ENCODE measurements at regions not wholly inside any gene's neighbourhood (a gene's known extent, or its start where the extent isn't known, plus 50 kb on each side); places are given as distances from the start of the nearest gene placed in this dataset.
"Not testable (repeated sequence)": the region's sequence is repeated elsewhere in the genome, so short reads cannot be mapped to it uniquely, and the experiment has no call there.

GRCh38 chrX:122219735-122220134 is 964.3 kb upstream of the GRIA3 start (continued):
- no peak for TF ChIP-seq ELK4 (IDR thresholded peaks at IDR 0.05; ENCODE audit: borderline replicate concordance, low read depth, low read length)
- TF ChIP-seq ZNF280C (tag by site-specific recombination; IDR thresholded peaks at IDR 0.05): no peak
- TF ChIP-seq ZBTB6 (tag by site-specific recombination; IDR thresholded peaks at IDR 0.05): no peak
- TF ChIP-seq ATF2 (tag by site-specific recombination; IDR thresholded peaks at IDR 0.05; ENCODE audit: low read depth): no peak
- no peak for TF ChIP-seq ZNF26 (tag by site-specific recombination; IDR thresholded peaks at IDR 0.05)
- TF ChIP-seq ZNF473 (tag by site-specific recombination; IDR thresholded peaks at IDR 0.05): no peak
- no peak for TF ChIP-seq ZNF354C (tag by site-specific recombination; IDR thresholded peaks at IDR 0.05; ENCODE audit: borderline replicate concordance, low read depth)
- TF ChIP-seq GLI2 (tag by site-specific recombination; IDR thresholded peaks at IDR 0.05; ENCODE audit: borderline replicate concordance, low read depth): no peak

- Histone ChIP-seq H3K27ac (ENCODE audit: extremely low read depth, low read depth, low read length) (no peak overlapping the region), H3K9me3 (ENCODE audit: control insufficient read depth, insufficient read depth, low read depth, low read length) (no peaks in the 10 kb centered on the region), H3K4me1 (ENCODE audit: control insufficient read depth, insufficient read depth, low read length) (no peaks in the 10 kb centered on the region), H3K4me3 (ENCODE audit: low read depth, low read length) (no peak overlapping the region), H3K36me3 (ENCODE audit: control insufficient read depth in 2 of 2, insufficient read depth in 1 of 2, low read length in 2 of 2) (no peaks in the 10 kb centered on the region)
- TF ChIP-seq TRIM28 (IDR thresholded peaks at IDR 0.05; ENCODE audit: borderline replicate concordance, low read length): no peak
- TF ChIP-seq ZNF692 (tag by site-specific recombination; IDR thresholded peaks at IDR 0.05): no peak
- no peak for TF ChIP-seq ZNF404 (tag by site-specific recombination; IDR thresholded peaks at IDR 0.05)
- TF ChIP-seq ZNF174 (tag by site-specific recombination; IDR thresholded peaks at IDR 0.05): no peak
- TF ChIP-seq ZNF549 (tag by site-specific recombination; IDR thresholded peaks at IDR 0.05): no peak
- no peak for TF ChIP-seq KLF1 (tag by site-specific recombination; IDR thresholded peaks at IDR 0.05)
- TF ChIP-seq ZNF660 (tag by site-specific recombination; IDR thresholded peaks at IDR 0.05): no peak
- TF ChIP-seq ZNF585B (tag by site-specific recombination; IDR thresholded peaks at IDR 0.05): no peak
- TF ChIP-seq ZNF558 (tag by site-specific recombination; IDR thresholded peaks at IDR 0.05): no peak
- TF ChIP-seq ZBTB7A (tag by site-specific recombination; IDR thresholded peaks at IDR 0.05; ENCODE audit: low read depth): no peak
- TF ChIP-seq ZNF155 (tag by site-specific recombination; IDR thresholded peaks at IDR 0.05): no peak
- TF ChIP-seq ZNF621 (tag by site-specific recombination; IDR thresholded peaks at IDR 0.05): no peak
- TF ChIP-seq KLF17 (tag by site-specific recombination; IDR thresholded peaks at IDR 0.05): no peak
- no peak for TF ChIP-seq ZBTB20 (tag by site-specific recombination; IDR thresholded peaks at IDR 0.05)
- CTCF ChIA-PET: no interaction called here
- POLR2A ChIA-PET: no interaction called here
Observed at GRCh38 chrX:122220644-122221373, 963.3 kb upstream of the GRIA3 start.

- POLR2A ChIA-PET; H3K4me1 ChIP-seq (ENCODE audit: control insufficient read depth, insufficient read depth, low read length); H3K4me3 ChIP-seq (ENCODE audit: low read depth, low read length); CTCF ChIA-PET; H3K36me3 ChIP-seq (ENCODE audit: control insufficient read depth in 2 of 2, insufficient read depth in 1 of 2, low read length in 2 of 2); H3K9me3 ChIP-seq (ENCODE audit: control insufficient read depth, insufficient read depth, low read depth, low read length); H3K27ac ChIP-seq (ENCODE audit: extremely low read depth, low read depth, low read length): not testable (repeated sequence)
Observed at GRCh38 chrX:122221810-122222209, 962.3 kb upstream of the GRIA3 start.
